ENCODE measurements at regions not wholly inside any gene's neighbourhood (a gene's known extent, or its start where the extent isn't known, plus 50 kb on each side); places are given as distances from the start of the nearest gene placed in this dataset.

- H2AFZ ChIP-seq (ENCODE audit: low read length) = no peak overlapping the region
- TF ChIP-seq EZH2 (optimal IDR thresholded peaks at IDR 0.05; ENCODE audit: low read depth, low read length) (no peak), CTCF (IDR thresholded peaks at IDR 0.05; ENCODE audit: low read length) (no peak), EZH2phosphoT487 (IDR thresholded peaks at IDR 0.05; ENCODE audit: low read length) (no peak)
- H3K27me3 ChIP-seq (replicated peaks; ENCODE audit: insufficient read depth, low read length) = no peaks in the 10 kb centered on the region
- no peaks in the 10 kb centered on the region for H4K20me1 ChIP-seq (ENCODE audit: insufficient read depth, low read length)
- H3K4me2 ChIP-seq (ENCODE audit: low read depth, low read length) = no peak overlapping the region
- no peaks in the 10 kb centered on the region for H3K9me3 ChIP-seq (replicated peaks; ENCODE audit: insufficient read depth, low read length)
- H3K9me2 ChIP-seq (replicated peaks; ENCODE audit: insufficient read depth, low read length) = no peaks in the 10 kb centered on the region
- H3K9ac ChIP-seq (ENCODE audit: low read length) = no peak overlapping the region
- no peaks in the 10 kb centered on the region for H3K4me1 ChIP-seq (ENCODE audit: low read length)
- H3K79me2 ChIP-seq (ENCODE audit: low read length) = no peaks in the 10 kb centered on the region
- H3K4me3 ChIP-seq (ENCODE audit: low read length) = no peak overlapping the region
- no peak overlapping the region for H3K27ac ChIP-seq (ENCODE audit: low read length)
- no peak for DNase-seq
- no peaks in the 10 kb centered on the region for H3F3A ChIP-seq (ENCODE audit: insufficient read depth, low read length)
- no peaks in the 10 kb centered on the region for H3K36me3 ChIP-seq (replicated peaks; ENCODE audit: insufficient read depth, low read length)
Observed at GRCh38 chr4:143099693-143100092, 85.0 kb upstream of the USP38 start.

- no peaks in the 10 kb centered on the region for H3K4me1 ChIP-seq (ENCODE audit: low read length)
- no peaks in the 10 kb centered on the region for H3K79me2 ChIP-seq (ENCODE audit: low read length)
- no peak overlapping the region for H3K4me3 ChIP-seq (ENCODE audit: low read length)
- no peaks in the 10 kb centered on the region for H3K9me2 ChIP-seq (replicated peaks; ENCODE audit: insufficient read depth, low read length)
- H2AFZ ChIP-seq (ENCODE audit: low read length) = no peak overlapping the region
- no peak overlapping the region for H3K9ac ChIP-seq (ENCODE audit: low read length)
- DNase-seq = no peak
- H3K27me3 ChIP-seq (replicated peaks; ENCODE audit: insufficient read depth, low read length) = no peaks in the 10 kb centered on the region
- no peaks in the 10 kb centered on the region for H3K36me3 ChIP-seq (replicated peaks; ENCODE audit: insufficient read depth, low read length)
- no peak overlapping the region for H3K27ac ChIP-seq (ENCODE audit: low read length)
- H4K20me1 ChIP-seq (ENCODE audit: insufficient read depth, low read length) = no peaks in the 10 kb centered on the region
- no peak overlapping the region for H3K4me2 ChIP-seq (ENCODE audit: low read depth, low read length)
- no peaks in the 10 kb centered on the region for H3F3A ChIP-seq (ENCODE audit: insufficient read depth, low read length)
- H3K9me3 ChIP-seq (replicated peaks; ENCODE audit: insufficient read depth, low read length) = no peaks in the 10 kb centered on the region
- TF ChIP-seq CTCF (IDR thresholded peaks at IDR 0.05; ENCODE audit: low read length) (no peak), EZH2 (optimal IDR thresholded peaks at IDR 0.05; ENCODE audit: low read depth, low read length) (no peak), EZH2phosphoT487 (IDR thresholded peaks at IDR 0.05; ENCODE audit: low read length) (no peak)
Observed at GRCh38 chr4:143109376-143109775, 75.3 kb upstream of the USP38 start.

GRCh38 chr4:143118663-143119062 is 66.1 kb upstream of the USP38 start:
- no peak for DNase-seq
- Histone ChIP-seq H3K9me2 (replicated peaks; ENCODE audit: insufficient read depth, low read length) (no peaks in the 10 kb centered on the region), H3K27ac (ENCODE audit: low read length) (no peak overlapping the region), H3K27me3 (replicated peaks; ENCODE audit: insufficient read depth, low read length) (no peaks in the 10 kb centered on the region), H3K9me3 (replicated peaks; ENCODE audit: insufficient read depth, low read length) (no peaks in the 10 kb centered on the region), H3K4me2 (ENCODE audit: low read depth, low read length) (no peak overlapping the region), H3K4me3 (ENCODE audit: low read length) (no peak overlapping the region), H4K20me1 (ENCODE audit: insufficient read depth, low read length) (no peaks in the 10 kb centered on the region), H2AFZ (ENCODE audit: low read length) (no peak overlapping the region), H3K9ac (ENCODE audit: low read length) (no peak overlapping the region), H3K79me2 (ENCODE audit: low read length) (no peaks in the 10 kb centered on the region), H3K4me1 (ENCODE audit: low read length) (no peaks in the 10 kb centered on the region), H3F3A (ENCODE audit: insufficient read depth, low read length) (no peaks in the 10 kb centered on the region), H3K36me3 (replicated peaks; ENCODE audit: insufficient read depth, low read length) (no peaks in the 10 kb centered on the region)
- TF ChIP-seq CTCF (IDR thresholded peaks at IDR 0.05; ENCODE audit: low read length) (no peak), EZH2phosphoT487 (IDR thresholded peaks at IDR 0.05; ENCODE audit: low read length) (no peak), EZH2 (optimal IDR thresholded peaks at IDR 0.05; ENCODE audit: low read depth, low read length) (no peak)

All from MM.1S (cell line).